ENCODE measurements at regions not wholly inside any gene's neighbourhood (a gene's known extent, or its start where the extent isn't known, plus 50 kb on each side); places are given as distances from the start of the nearest gene placed in this dataset.

DNA sequence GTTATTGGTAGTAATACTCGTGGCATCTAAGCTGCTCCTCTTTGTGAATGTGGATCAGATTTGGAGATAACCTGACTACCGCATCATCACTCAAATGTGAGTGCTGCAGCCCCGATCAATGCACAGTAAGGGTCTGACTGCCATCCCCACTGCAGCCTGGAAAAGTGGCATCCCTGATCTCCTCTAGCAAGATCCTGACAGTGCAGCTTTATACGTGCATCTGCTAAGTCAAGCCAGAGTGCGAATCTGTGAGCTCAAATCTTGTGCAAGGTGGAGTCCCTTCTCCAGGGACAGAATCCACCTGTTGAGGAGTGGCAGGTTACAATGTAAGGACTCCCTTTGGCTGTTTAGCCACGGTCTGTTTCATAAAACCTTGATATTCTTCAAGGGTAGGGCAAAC, 215.0 kb upstream of the EXOC2 start:
- TF ChIP-seq, protein P1, sequence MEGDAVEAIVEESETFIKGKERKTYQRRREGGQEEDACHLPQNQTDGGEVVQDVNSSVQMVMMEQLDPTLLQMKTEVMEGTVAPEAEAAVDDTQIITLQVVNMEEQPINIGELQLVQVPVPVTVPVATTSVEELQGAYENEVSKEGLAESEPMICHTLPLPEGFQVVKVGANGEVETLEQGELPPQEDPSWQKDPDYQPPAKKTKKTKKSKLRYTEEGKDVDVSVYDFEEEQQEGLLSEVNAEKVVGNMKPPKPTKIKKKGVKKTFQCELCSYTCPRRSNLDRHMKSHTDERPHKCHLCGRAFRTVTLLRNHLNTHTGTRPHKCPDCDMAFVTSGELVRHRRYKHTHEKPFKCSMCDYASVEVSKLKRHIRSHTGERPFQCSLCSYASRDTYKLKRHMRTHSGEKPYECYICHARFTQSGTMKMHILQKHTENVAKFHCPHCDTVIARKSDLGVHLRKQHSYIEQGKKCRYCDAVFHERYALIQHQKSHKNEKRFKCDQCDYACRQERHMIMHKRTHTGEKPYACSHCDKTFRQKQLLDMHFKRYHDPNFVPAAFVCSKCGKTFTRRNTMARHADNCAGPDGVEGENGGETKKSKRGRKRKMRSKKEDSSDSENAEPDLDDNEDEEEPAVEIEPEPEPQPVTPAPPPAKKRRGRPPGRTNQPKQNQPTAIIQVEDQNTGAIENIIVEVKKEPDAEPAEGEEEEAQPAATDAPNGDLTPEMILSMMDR (IDR thresholded peaks at IDR 0.05; ENCODE audit: low read depth, low read length), result no peak
- no peak for TF ChIP-seq EZH2phosphoT487 (IDR thresholded peaks at IDR 0.05; ENCODE audit: low read depth)
